ENCODE measurements at regions not wholly inside any gene's neighbourhood (a gene's known extent, or its start where the extent isn't known, plus 50 kb on each side); places are given as distances from the start of the nearest gene placed in this dataset.

GRCh38 chr2:16115291-16115690, 174.9 kb downstream of the MYCN start:
- Histone ChIP-seq H3K27ac (no peak overlapping the region), H3K4me1 (no peaks in the 10 kb centered on the region), H3K36me3 (no peaks in the 10 kb centered on the region), H3K27me3 (no peaks in the 10 kb centered on the region), H3K9me3 (no peaks in the 10 kb centered on the region), H3K4me3 (no peak overlapping the region)
- intact Hi-C loops (cut with DNase I) = no loop called here
- no peak for TF ChIP-seq CTCF (IDR thresholded peaks at IDR 0.05)
- no peak for TF ChIP-seq POLR2A (IDR thresholded peaks at IDR 0.05)
- no peak for DNase-seq
- 90 to 96% methylated on average over 4 of the region's 4 CpGs for WGBS, 2 donors

DNA sequence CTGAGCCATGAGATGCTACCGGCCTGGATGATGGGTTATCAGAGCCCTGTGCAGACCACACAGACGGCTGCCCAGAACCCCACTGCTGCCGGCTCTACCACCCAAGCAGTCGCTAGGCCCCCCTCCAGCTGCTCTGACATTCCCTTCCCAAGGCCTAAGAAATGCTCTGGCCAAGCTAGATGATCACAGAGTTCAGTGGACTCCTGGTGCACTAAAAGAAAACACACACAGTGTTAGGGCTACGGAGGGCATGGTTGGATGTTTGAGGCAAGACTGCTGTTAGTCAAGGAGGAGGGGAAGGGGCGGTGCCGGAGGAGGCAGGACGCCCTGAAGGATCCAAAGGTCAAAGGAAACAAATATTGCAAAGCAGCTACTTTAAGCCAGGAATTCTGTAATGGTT, 174.5 kb downstream of the MYCN start:
- Histone ChIP-seq H3K4me3 (no peak overlapping the region), H3K4me1 (no peaks in the 10 kb centered on the region), H3K27ac (no peak overlapping the region), H3K9me3 (no peaks in the 10 kb centered on the region), H3K27me3 (no peaks in the 10 kb centered on the region), H3K36me3 (no peaks in the 10 kb centered on the region)
- DNase-seq = no peak
- WGBS, 2 donors = 68 to 92% methylated on average over 4 to 5 of the region's 8 CpGs
- intact Hi-C loops (cut with DNase I) = no loop called here
- no peak for TF ChIP-seq POLR2A (IDR thresholded peaks at IDR 0.05)
- no peak for TF ChIP-seq CTCF (IDR thresholded peaks at IDR 0.05)

GRCh38 chr2:16114070-16114469, 173.7 kb downstream of the MYCN start:
- intact Hi-C loops (cut with DNase I) = no loop called here
- Histone ChIP-seq H3K36me3 (no peaks in the 10 kb centered on the region), H3K9me3 (no peaks in the 10 kb centered on the region), H3K4me3 (no peak overlapping the region), H3K27ac (no peak overlapping the region), H3K4me1 (no peaks in the 10 kb centered on the region), H3K27me3 (no peaks in the 10 kb centered on the region)
- WGBS, 2 donors = 81 to 82% methylated on average over 9 to 11 of the region's 11 CpGs
- TF ChIP-seq CTCF (IDR thresholded peaks at IDR 0.05) (no peak), POLR2A (IDR thresholded peaks at IDR 0.05) (no peak)
- DNase-seq = no peak

- intact Hi-C loops (cut with DNase I) = no loop called here
- H3K27ac ChIP-seq = no peak overlapping the region
- TF ChIP-seq POLR2A (IDR thresholded peaks at IDR 0.05) = no peak
- no peak for TF ChIP-seq CTCF (IDR thresholded peaks at IDR 0.05)
- no peaks in the 10 kb centered on the region for H3K9me3 ChIP-seq
- H3K4me1 ChIP-seq = no peaks in the 10 kb centered on the region
- no peaks in the 10 kb centered on the region for H3K36me3 ChIP-seq
- 100% methylated on average over 1 of the region's 1 CpG; no CpG with 5 or more reads in 1 of the 2 donors for WGBS, 2 donors
- no peak for DNase-seq
- H3K4me3 ChIP-seq = no peak overlapping the region
- no peaks in the 10 kb centered on the region for H3K27me3 ChIP-seq
Measured at GRCh38 chr2:16113568-16113967, 173.2 kb downstream of the MYCN start.

DNA sequence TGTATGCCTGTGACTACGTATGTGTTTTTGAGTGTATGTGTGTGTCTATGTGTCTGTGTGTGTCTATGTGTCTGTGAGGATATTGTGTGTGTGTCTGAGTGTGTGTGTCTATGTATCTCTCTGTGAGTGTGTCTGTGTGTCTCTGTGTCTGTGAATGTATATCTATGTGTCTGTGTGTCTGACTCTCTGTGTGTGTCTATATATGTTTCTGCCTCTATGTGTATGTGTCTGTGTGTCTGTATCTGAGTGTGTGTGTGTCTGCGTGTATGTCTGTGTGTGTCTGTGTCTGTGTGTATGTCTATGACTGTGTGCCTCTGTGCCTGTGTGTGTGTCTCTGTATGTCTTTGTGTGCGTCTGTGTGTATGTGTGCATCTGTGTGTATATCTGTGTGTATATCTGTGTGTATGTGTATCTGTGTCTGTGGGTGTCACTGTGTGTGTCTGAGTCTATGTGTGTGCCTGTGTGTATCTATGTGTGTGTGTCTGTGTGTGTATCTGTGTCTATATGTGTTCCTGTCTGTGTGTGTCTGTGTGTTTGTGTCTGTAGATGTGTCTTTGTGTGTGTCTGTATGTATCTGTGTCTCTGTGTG, 172.7 kb downstream of the MYCN start:
- Histone ChIP-seq H3K27ac (no peak overlapping the region), H3K4me1 (no peaks in the 10 kb centered on the region), H3K4me3 (no peak overlapping the region), H3K36me3 (no peaks in the 10 kb centered on the region), H3K9me3 (no peaks in the 10 kb centered on the region), H3K27me3 (no peaks in the 10 kb centered on the region)
- DNase-seq = no peak
- intact Hi-C loops (cut with DNase I) = no loop called here
- TF ChIP-seq CTCF (IDR thresholded peaks at IDR 0.05) (no peak), POLR2A (IDR thresholded peaks at IDR 0.05) (no peak)
- WGBS, 2 donors = 68 to 93% methylated on average over 2 to 3 of the region's 3 CpGs
